H1 (cell line): ENCODE measurements at regions not wholly inside any gene's neighbourhood (a gene's known extent, or its start where the extent isn't known, plus 50 kb on each side); places are given as distances from the start of the nearest gene placed in this dataset.

Experiments used
- KDM1A ChIP-seq: fragments of 200-600, 300-600 bp; sonication (generic); IDR thresholded peaks from 2 replicates; pipeline ENCODE4 v1.7.1; 2016; ENCODE audit warnings: mild to moderate bottlenecking, low read length, borderline replicate concordance
- NRF1 ChIP-seq: IDR thresholded peaks from 2 replicates; pipeline ENCODE4 v1.6.1; 2011; ENCODE audit warnings: mild to moderate bottlenecking, low read depth, low read length, improper control_type of control experiment
- PHF8 ChIP-seq: fragments of 200-600 bp; sonication (generic); conservative IDR thresholded peaks from 2 replicates; pipeline ENCODE4 v1.7.1; 2012; ENCODE audit warnings: low read depth, mild to moderate bottlenecking, inconsistent platforms, low read length, moderate library complexity
- POU5F1 ChIP-seq: IDR thresholded peaks from 2 replicates; pipeline ENCODE4 v1.6.1; 2011; ENCODE audit warnings: low read depth, mild to moderate bottlenecking, low read length, moderate library complexity
- SAP30 ChIP-seq: fragments of 300-600 bp; sonication (generic); IDR thresholded peaks from 2 replicates; pipeline ENCODE4 v1.7.1; 2012; ENCODE audit warnings: low read length, moderate library complexity, mild to moderate bottlenecking, inconsistent platforms; ENCODE audit not compliant: insufficient read depth, insufficient replicate concordance
- SIX5 ChIP-seq: IDR thresholded peaks from 2 replicates; pipeline ENCODE4 v1.6.1; 2011; ENCODE audit warnings: mild to moderate bottlenecking, low read depth, low read length
- SP1 ChIP-seq: IDR thresholded peaks from 2 replicates; pipeline ENCODE4 v1.6.1; 2011; ENCODE audit warnings: low read depth, low read length
- SP2 ChIP-seq: IDR thresholded peaks from 2 replicates; pipeline ENCODE4 v1.6.1; 2012; ENCODE audit warnings: mild to moderate bottlenecking, low read length, inconsistent platforms
- ZNF274 ChIP-seq: IDR thresholded peaks from 2 replicates; pipeline ENCODE4 v1.7.0; 2012; ENCODE audit warnings: low read length, borderline replicate concordance; ENCODE audit errors: extremely low read depth

GRCh38 chr6:48016020-48016755 lies 94.8 kb downstream of the PTCHD4 start (continued):
- no peak for TF ChIP-seq SIX5
- TF ChIP-seq SP1: no peak
- no peak for TF ChIP-seq SP2
- no peak for TF ChIP-seq NRF1
- TF ChIP-seq PHF8: no peak
- TF ChIP-seq KDM1A: no peak
- TF ChIP-seq ZNF274: no peak
- TF ChIP-seq SAP30: no peak
- TF ChIP-seq POU5F1: no peak
